GM19468 (cell line): ENCODE measurements at regions not wholly inside any gene's neighbourhood (a gene's known extent, or its start where the extent isn't known, plus 50 kb on each side); places are given as distances from the start of the nearest gene placed in this dataset.

Experiments used
- ATAC-seq: cut with Tn5 transposase; IDR thresholded peaks from one replicate; pipeline ENCODE4 v1.9.1; 2021; ENCODE audit warnings: mild to moderate bottlenecking, moderate library complexity, moderate number of reproducible peaks; ENCODE audit not compliant: unreplicated experiment; ENCODE audit errors: extremely low read depth

DNA sequence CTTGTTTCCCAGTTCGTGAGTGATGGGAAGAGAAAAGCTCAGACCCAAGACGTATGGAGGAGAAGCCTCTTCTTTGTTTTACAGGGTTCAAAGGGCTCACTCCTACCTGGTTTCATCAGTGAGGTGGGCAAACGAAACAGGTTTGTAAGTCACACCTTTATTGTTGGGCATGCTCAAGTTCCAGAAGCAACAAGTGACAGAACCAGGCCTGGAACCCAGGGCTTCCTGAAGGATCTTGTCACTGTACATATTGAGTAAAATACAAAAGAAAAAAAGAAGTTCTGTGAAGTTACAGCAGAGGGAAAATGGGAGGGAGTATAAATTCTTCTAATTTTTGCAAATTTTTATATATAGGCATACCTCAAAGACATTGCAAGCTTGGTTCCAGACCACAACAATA lies 320.9 kb upstream of the PROX1 start:
- no peak for ATAC-seq

- no peak for ATAC-seq
These were observed 318.3 kb upstream of the PROX1 start for GRCh38 chr1:213669512-213669911.

DNA sequence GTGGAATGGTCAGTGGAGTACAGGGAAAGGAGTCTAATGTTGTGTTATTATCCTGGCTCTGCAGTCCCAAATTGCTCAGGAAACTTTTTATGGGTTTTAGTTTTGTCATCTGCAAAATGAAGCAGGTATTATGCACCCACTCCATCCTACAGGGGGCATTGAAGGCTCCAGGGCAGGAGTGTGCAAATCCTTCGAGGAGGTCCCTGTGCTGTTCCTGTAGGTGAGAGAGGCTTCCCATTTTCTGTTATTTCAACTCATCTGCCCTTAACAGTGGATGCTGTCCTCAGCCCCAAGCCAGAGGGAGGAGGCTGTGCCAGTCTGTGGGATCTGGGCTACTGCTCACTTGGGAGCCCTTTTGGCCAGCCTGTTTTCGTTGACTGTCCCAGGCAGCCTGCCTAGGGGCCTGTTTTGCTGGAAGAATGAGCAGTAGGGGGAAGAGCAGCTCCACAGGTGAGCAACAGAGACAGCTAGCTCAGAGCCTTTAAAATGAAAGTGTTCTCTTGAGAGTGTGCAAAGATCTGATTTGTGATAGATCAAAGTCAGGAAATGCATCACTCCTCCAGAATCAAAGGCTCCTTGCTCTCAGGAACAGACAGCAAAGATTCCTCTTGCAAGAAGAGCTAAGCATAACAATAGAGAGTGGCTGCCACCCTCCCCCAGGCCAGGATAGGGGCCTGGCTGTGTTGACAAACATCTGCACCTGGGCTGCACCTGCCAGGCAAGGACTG lies 317.6 kb upstream of the PROX1 start:
- ATAC-seq = no peak

- ATAC-seq = no peak
These were observed 317.1 kb upstream of the PROX1 start for GRCh38 chr1:213670692-213671023.

GRCh38 chr1:213675043-213675442 lies 312.7 kb upstream of the PROX1 start:
- no peak for ATAC-seq

GRCh38 chr1:213676736-213677135 lies 311.0 kb upstream of the PROX1 start:
- ATAC-seq = no peak

DNA sequence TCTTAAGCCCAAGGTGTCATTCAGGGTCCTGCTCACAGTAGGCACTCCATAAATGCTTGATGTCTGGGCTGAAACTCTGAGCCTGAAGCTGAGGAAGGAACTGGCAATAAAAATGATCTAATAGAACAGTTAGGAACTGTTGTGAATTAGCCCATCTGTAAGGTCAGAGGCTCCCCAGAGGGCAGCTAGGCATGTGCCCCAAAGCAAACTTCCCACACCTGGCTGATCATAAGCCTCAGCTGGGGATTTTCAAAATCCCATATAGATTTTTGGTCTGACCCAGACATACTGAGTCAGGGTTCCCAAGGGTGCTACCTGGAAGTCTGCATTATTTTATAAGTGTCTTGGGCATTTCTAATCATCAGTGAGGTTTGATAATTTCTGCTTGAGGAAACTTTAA lies 309.4 kb upstream of the PROX1 start:
- ATAC-seq = no peak

DNA sequence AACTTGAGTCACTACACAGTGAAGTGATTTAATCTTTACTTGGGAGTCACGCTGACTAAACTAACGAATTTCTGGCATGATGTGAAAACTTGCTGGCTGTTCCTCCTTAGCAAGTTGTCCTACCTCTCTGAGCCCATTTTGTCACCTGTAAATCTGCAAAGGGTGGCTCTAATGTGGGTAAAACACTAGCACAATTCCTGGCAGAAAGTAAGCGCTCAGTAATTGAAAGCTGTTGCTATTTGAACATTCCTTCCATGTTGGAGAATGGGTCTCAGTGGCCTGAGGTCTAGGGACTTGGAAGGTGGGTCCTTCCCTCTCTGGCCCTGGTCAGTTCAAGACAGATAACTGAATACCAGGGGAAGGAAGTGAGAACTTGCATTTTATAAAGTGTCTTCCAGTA lies 309.0 kb upstream of the PROX1 start:
- no peak for ATAC-seq

DNA sequence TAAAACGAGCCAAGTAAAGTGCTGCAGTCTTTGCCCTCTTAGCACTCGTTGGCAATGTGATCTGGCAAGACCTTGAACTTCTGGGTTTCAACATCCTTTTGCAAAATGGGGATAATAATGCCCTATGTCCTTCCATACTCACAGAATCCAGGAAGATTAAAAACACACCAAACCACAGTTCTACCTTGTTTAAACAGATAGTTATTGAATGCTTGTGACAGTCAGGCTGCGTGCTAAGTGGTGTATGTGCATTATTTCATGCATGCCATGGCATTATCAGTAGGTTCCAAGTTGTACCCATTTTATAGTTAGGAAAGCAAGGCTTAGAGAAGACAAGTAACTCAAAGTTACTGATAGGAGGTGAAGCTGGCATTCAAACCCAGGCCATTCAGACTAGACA lies 308.6 kb upstream of the PROX1 start:
- ATAC-seq = no peak

DNA sequence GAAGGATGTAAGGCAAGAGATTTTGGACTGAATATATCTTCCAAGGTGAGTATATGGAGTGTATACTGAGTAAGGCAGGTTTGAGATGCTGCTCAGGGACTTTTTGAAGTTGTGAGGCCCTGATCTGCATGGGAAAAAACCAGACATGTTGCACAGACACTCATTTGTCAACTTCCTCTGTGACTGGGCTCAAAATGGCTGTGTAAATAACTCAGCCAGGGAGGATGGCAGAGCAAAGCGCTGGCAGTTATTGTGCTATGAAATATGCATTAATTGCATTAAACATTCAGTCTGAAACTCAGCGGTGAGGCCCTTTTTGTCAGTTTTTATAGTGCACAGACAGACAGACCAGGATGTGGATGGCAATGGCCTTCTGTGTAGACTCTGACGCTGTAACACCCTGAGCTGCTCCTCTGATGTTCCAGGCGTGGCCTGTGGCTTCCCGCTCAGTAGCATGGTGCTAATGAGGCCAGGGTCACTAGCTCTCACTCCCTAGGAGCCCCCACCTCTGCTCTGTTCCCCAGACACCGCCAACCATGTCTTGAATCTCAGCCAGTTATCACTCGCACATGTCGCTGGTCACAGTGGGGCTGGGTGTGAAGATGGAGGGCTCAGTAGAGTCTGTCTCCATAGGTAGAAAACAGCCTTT lies 307.0 kb upstream of the PROX1 start:
- ATAC-seq = no peak

GRCh38 chr1:213681788-213682340 lies 305.9 kb upstream of the PROX1 start:
- no peak for ATAC-seq

- ATAC-seq = no peak
These were observed 304.2 kb upstream of the PROX1 start for GRCh38 chr1:213683529-213683928.

DNA sequence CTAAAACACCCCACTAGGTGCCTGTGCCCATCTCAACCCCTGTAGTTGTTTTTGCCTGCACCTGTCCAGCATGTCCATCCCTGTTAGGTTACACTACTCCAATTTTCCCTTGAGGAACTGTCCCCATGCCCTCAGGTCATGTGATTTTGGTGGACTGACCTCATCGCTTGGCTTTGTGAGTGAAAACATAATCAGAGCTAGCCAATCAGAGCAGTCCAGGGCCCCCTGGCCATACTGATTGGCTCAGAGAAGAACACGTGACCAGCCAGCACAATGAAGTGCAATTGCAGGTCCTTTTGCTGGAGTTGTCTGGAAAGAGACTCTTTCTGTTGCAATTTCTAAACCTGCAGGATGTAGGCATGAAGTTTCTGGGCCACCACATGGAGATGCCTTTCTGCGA lies 303.3 kb upstream of the PROX1 start:
- no peak for ATAC-seq

- ATAC-seq = no peak
These were observed 301.7 kb upstream of the PROX1 start for GRCh38 chr1:213685992-213686582.

GRCh38 chr1:213686983-213687382 lies 300.8 kb upstream of the PROX1 start:
- ATAC-seq = no peak

GRCh38 chr1:213687832-213688231 lies 299.9 kb upstream of the PROX1 start:
- ATAC-seq = no peak

GRCh38 chr1:213688655-213689054 lies 299.1 kb upstream of the PROX1 start:
- ATAC-seq = no peak

DNA sequence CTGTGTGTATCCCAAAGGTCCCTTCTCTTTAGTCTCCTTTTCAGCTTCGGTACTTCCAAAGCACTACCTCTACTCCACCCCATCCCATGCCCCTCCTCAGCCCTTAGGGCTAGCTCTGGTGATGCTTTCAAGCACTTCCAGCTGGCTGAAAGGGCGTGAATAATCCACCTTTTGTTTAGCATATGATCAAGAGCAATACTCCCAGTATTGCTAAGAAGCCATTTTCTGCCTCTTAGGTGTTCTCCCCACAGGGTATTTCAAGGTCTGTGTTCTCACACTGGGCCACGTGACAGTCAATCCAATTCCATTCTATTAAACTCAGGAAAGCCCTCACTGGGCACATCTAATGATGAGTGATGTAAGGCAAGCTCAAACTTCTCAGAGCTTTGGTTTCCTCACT lies 298.5 kb upstream of the PROX1 start:
- no peak for ATAC-seq

- ATAC-seq = no peak
These were observed 297.3 kb upstream of the PROX1 start for GRCh38 chr1:213690341-213690917.

DNA sequence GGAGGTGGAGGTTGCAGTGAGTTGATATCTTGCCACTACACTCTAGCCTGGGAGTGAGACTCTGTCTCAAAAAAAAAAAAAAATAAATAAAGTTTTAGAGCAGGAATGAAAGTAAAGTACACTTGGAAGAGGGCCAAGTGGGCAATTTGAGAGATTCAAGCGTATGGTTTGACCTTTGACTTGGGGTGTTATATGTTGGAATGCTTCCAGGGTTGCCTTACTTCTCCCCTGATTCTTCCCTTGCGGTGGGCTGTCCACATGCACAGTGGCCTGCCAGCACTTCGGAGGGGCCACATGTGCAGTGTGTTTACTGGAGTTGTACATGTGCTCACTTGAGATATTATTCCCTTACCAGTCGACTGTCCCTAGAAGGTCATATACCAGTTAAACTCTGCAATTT lies 295.5 kb upstream of the PROX1 start:
- no peak for ATAC-seq

GRCh38 chr1:213693864-213694263 lies 293.9 kb upstream of the PROX1 start:
- ATAC-seq = no peak
